ENCODE measurements at regions not wholly inside any gene's neighbourhood (a gene's known extent, or its start where the extent isn't known, plus 50 kb on each side); places are given as distances from the start of the nearest gene placed in this dataset.

DNA sequence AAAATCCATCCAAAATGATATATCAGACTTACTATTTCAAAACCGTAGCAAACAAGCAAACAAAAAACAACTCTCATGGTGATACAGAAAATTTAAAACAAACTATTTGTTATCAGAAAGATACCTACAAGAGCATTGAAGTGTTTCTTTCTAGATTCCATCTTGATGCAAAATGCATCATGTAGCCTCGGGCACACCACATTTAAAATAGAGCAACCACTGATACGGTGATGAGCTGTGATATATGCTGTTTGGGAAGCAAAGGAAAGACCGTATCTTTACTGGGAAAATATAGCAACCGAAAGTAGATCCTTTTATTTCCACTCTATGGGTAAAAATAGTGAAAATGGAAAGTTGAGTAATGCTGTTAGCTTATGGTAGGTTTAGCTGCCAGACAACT is 892.0 kb downstream of the GATA3 start:
- H3K9ac ChIP-seq (ENCODE audit: control insufficient read depth, insufficient read depth, low read length), result no peak overlapping the region
- H3K4me1 ChIP-seq (ENCODE audit: control insufficient read depth, insufficient read depth, low read length), result no peaks in the 10 kb centered on the region
- FAIRE-seq (no peak), DNase-seq (ENCODE audit: low read depth, low spot score) (no peak), ATAC-seq (no peak)
- H2AFZ ChIP-seq (ENCODE audit: control insufficient read depth, low read depth, low read length), result no peak overlapping the region
- H4K20me1 ChIP-seq (ENCODE audit: control insufficient read depth, insufficient read depth), result no peaks in the 10 kb centered on the region
- in situ Hi-C loops (cut with MboI), result no loop called here
- ChIA-PET CTCF (no interaction called here), RAD21 (ENCODE audit: unreplicated experiment) (no interaction called here), SMC1A (ENCODE audit: uncharacterized antibody, unreplicated experiment) (no interaction called here), POLR2A (no interaction called here)
- WGBS (ENCODE audit: insufficient coverage, insufficient replicate concordance, low lambda C conversion rate, missing lambda C conversion rate), result 19% methylated on average over 5 of the region's 5 CpGs
- TF ChIP-seq, protein P1, sequence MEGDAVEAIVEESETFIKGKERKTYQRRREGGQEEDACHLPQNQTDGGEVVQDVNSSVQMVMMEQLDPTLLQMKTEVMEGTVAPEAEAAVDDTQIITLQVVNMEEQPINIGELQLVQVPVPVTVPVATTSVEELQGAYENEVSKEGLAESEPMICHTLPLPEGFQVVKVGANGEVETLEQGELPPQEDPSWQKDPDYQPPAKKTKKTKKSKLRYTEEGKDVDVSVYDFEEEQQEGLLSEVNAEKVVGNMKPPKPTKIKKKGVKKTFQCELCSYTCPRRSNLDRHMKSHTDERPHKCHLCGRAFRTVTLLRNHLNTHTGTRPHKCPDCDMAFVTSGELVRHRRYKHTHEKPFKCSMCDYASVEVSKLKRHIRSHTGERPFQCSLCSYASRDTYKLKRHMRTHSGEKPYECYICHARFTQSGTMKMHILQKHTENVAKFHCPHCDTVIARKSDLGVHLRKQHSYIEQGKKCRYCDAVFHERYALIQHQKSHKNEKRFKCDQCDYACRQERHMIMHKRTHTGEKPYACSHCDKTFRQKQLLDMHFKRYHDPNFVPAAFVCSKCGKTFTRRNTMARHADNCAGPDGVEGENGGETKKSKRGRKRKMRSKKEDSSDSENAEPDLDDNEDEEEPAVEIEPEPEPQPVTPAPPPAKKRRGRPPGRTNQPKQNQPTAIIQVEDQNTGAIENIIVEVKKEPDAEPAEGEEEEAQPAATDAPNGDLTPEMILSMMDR (IDR thresholded peaks at IDR 0.05 in 2 of 3, conservative IDR thresholded peaks at IDR 0.05 in 1 of 3; ENCODE audit: control insufficient read depth in 2 of 3, extremely low read depth in 1 of 3, insufficient read depth in 1 of 3, low read depth in 3 of 3, low read length in 3 of 3), result no peak
- TF ChIP-seq TCF12 (IDR thresholded peaks at IDR 0.05; ENCODE audit: low read depth, low read length) (no peak), BRCA1 (IDR thresholded peaks at IDR 0.05; ENCODE audit: low read depth, low read length) (no peak), CBX5 (IDR thresholded peaks at IDR 0.05; ENCODE audit: low read depth) (no peak), NR2F1 (conservative IDR thresholded peaks at IDR 0.05) (no peak), YBX1 (IDR thresholded peaks at IDR 0.05) (no peak)
- H3K4me3 ChIP-seq, result no peak overlapping the region
- intact Hi-C loops (cut with micrococcal nuclease; ENCODE audit: unreplicated experiment), result no loop called here
- H3K27ac ChIP-seq (ENCODE audit: control insufficient read depth, insufficient read depth), result no peak overlapping the region
- H3K4me2 ChIP-seq (ENCODE audit: control insufficient read depth, insufficient read depth), result no peak overlapping the region
- H3K27me3 ChIP-seq (replicated peaks in 1 of 2; ENCODE audit: control insufficient read depth in 2 of 2, insufficient read depth in 2 of 2, low read length in 1 of 2), result no peaks in the 10 kb centered on the region
- no peaks in the 10 kb centered on the region for H3K79me2 ChIP-seq (ENCODE audit: control insufficient read depth, insufficient read depth, low read length)
- no peaks in the 10 kb centered on the region for H3K36me3 ChIP-seq (ENCODE audit: control insufficient read depth in 2 of 2, insufficient read depth in 2 of 2, low read length in 1 of 2)
- no TSS peak for BruUV-seq (replicated peaks)
- H3K9me3 ChIP-seq (replicated peaks; ENCODE audit: control insufficient read depth, insufficient read depth, low read length), result no peaks in the 10 kb centered on the region

DNA sequence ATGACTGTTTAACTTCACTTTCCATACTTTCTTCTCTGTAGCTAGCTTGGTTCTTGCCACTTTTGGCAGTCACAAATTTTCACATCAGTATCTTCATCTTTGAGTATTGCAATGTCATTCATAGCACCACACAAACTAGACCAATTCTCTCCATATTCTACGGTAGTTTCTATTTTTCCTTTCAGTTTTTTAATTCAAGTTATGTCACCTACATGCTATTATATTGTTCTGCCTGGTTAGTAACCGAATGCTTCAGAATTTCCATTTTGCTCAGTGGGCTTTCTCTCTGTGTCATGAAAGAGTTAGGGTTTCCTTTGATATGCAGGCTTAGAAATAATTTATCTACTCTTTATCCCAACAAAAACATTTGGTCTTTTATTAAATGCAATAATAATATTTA is 896.5 kb downstream of the GATA3 start:
- ATAC-seq, result no peak
- Histone ChIP-seq H3K4me3 (no peak overlapping the region), H3K9ac (ENCODE audit: control insufficient read depth, insufficient read depth, low read length) (no peak overlapping the region), H3K27ac (ENCODE audit: control insufficient read depth, insufficient read depth) (no peak overlapping the region), H3K4me2 (ENCODE audit: control insufficient read depth, insufficient read depth) (no peak overlapping the region), H4K20me1 (ENCODE audit: control insufficient read depth, insufficient read depth) (no peaks in the 10 kb centered on the region), H3K36me3 (ENCODE audit: control insufficient read depth in 2 of 2, insufficient read depth in 2 of 2, low read length in 1 of 2) (no peaks in the 10 kb centered on the region), H3K79me2 (ENCODE audit: control insufficient read depth, insufficient read depth, low read length) (no peaks in the 10 kb centered on the region), H3K27me3 (replicated peaks in 1 of 2; ENCODE audit: control insufficient read depth in 2 of 2, insufficient read depth in 2 of 2, low read length in 1 of 2) (no peaks in the 10 kb centered on the region), H3K4me1 (ENCODE audit: control insufficient read depth, insufficient read depth, low read length) (no peaks in the 10 kb centered on the region), H2AFZ (ENCODE audit: control insufficient read depth, low read depth, low read length) (no peak overlapping the region), H3K9me3 (replicated peaks; ENCODE audit: control insufficient read depth, insufficient read depth, low read length) (no peaks in the 10 kb centered on the region)
- RAD21 ChIA-PET (ENCODE audit: unreplicated experiment), result no interaction called here
- in situ Hi-C loops (cut with MboI) (no loop called here), intact Hi-C loops (cut with micrococcal nuclease; ENCODE audit: unreplicated experiment) (no loop called here)
- DNase-seq (ENCODE audit: low read depth, low spot score), result no peak
- SMC1A ChIA-PET (ENCODE audit: uncharacterized antibody, unreplicated experiment), result no interaction called here
- 20% methylated on average over 2 of the region's 2 CpGs for WGBS (ENCODE audit: insufficient coverage, insufficient replicate concordance, low lambda C conversion rate, missing lambda C conversion rate)
- BruUV-seq (replicated peaks), result no TSS peak
- no peak for FAIRE-seq
- CTCF ChIA-PET, result no interaction called here
- POLR2A ChIA-PET, result no interaction called here
- TF ChIP-seq, protein P2, sequence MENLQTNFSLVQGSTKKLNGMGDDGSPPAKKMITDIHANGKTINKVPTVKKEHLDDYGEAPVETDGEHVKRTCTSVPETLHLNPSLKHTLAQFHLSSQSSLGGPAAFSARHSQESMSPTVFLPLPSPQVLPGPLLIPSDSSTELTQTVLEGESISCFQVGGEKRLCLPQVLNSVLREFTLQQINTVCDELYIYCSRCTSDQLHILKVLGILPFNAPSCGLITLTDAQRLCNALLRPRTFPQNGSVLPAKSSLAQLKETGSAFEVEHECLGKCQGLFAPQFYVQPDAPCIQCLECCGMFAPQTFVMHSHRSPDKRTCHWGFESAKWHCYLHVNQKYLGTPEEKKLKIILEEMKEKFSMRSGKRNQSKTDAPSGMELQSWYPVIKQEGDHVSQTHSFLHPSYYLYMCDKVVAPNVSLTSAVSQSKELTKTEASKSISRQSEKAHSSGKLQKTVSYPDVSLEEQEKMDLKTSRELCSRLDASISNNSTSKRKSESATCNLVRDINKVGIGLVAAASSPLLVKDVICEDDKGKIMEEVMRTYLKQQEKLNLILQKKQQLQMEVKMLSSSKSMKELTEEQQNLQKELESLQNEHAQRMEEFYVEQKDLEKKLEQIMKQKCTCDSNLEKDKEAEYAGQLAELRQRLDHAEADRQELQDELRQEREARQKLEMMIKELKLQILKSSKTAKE (IDR thresholded peaks at IDR 0.05; ENCODE audit: low read depth, poor library complexity, severe bottlenecking), result no peak
- TF ChIP-seq, protein P3, sequence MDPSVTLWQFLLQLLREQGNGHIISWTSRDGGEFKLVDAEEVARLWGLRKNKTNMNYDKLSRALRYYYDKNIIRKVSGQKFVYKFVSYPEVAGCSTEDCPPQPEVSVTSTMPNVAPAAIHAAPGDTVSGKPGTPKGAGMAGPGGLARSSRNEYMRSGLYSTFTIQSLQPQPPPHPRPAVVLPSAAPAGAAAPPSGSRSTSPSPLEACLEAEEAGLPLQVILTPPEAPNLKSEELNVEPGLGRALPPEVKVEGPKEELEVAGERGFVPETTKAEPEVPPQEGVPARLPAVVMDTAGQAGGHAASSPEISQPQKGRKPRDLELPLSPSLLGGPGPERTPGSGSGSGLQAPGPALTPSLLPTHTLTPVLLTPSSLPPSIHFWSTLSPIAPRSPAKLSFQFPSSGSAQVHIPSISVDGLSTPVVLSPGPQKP (IDR thresholded peaks at IDR 0.05; ENCODE audit: low read depth, low read length), result no peak
- TF ChIP-seq CREB1 (IDR thresholded peaks at IDR 0.05; ENCODE audit: low read depth) (no peak), SIX5 (IDR thresholded peaks at IDR 0.05; ENCODE audit: low read depth, low read length, severe bottlenecking) (no peak), NFIC (IDR thresholded peaks at IDR 0.05; ENCODE audit: low read depth, low read length) (no peak)
- TF ChIP-seq, protein P1 (IDR thresholded peaks at IDR 0.05 in 2 of 3, conservative IDR thresholded peaks at IDR 0.05 in 1 of 3; ENCODE audit: control insufficient read depth in 2 of 3, extremely low read depth in 1 of 3, insufficient read depth in 1 of 3, low read depth in 3 of 3, low read length in 3 of 3), result no peak
